Keratinocyte (primary cell): ENCODE measurements at regions not wholly inside any gene's neighbourhood (a gene's known extent, or its start where the extent isn't known, plus 50 kb on each side); places are given as distances from the start of the nearest gene placed in this dataset.
"Not testable (repeated sequence)": the region's sequence is repeated elsewhere in the genome, so short reads cannot be mapped to it uniquely, and the experiment has no call there.

Source experiments
- DNase-seq: peaks from one replicate; pipeline ENCODE4 v3.0.0-alpha.2; 2011; ENCODE audit warnings: low read depth, missing footprints, low spot score
- FAIRE-seq: peaks from 2 replicates; lab custom pipeline; 2011; peaks lifted over from hg19 to GRCh38; lab: Jason Lieb, UNC
- H2AFZ ChIP-seq: 2 replicates; pipeline ENCODE4 v1.6.0; 2012; ENCODE audit warnings: low read length, control low read depth, inconsistent platforms; ENCODE audit not compliant: control insufficient read depth
- H3K27ac ChIP-seq: 2 replicates; pipeline ENCODE4 v1.5.1; 2011; ENCODE audit warnings: low read length; ENCODE audit not compliant: control insufficient read depth, insufficient read depth
- H3K27me3 ChIP-seq: 3 replicates; pipeline ENCODE4 v1.6.0; 2011; ENCODE audit warnings: low read length; ENCODE audit not compliant: control insufficient read depth, insufficient read depth; ENCODE audit errors: extremely low read depth
- H3K36me3 ChIP-seq, 2 experiments: 2 replicates in 1 of 2; 3 replicates in 1 of 2; pipeline ENCODE4 v1.5.1; 2011; ENCODE audit warnings: low read length in 2 of 2, mild to moderate bottlenecking in 1 of 2; ENCODE audit not compliant: control insufficient read depth in 2 of 2, insufficient read depth in 2 of 2; ENCODE audit errors: extremely low read depth in 1 of 2
- H3K4me1 ChIP-seq: 3 replicates; pipeline ENCODE4 v1.5.1; 2011; ENCODE audit warnings: low read length; ENCODE audit not compliant: control insufficient read depth, insufficient read depth; ENCODE audit errors: extremely low read depth
- H3K4me2 ChIP-seq: 3 replicates; pipeline ENCODE4 v1.6.0; 2011; ENCODE audit warnings: low read depth, low read length; ENCODE audit not compliant: control insufficient read depth, insufficient read depth; ENCODE audit errors: extremely low read depth
- H3K4me3 ChIP-seq, 3 experiments: fragments of 200-600 bp in 1 of 3; sonication (generic) in 1 of 3; 2 replicates in 2 of 3; 3 replicates in 1 of 3; pipeline ENCODE4 v1.5.1; 2011 to 2016; ENCODE audit warnings: low read length in 3 of 3, mild to moderate bottlenecking in 3 of 3, control low read depth in 2 of 3, inconsistent platforms in 1 of 3, low read depth in 1 of 3, mixed read lengths in 1 of 3, mixed run types in 1 of 3, moderate library complexity in 1 of 3; ENCODE audit not compliant: control insufficient read depth in 2 of 3, insufficient read depth in 2 of 3; ENCODE audit errors: extremely low read depth in 1 of 3
- H3K79me2 ChIP-seq: 2 replicates; pipeline ENCODE4 v1.6.0; 2012; ENCODE audit warnings: low read length; ENCODE audit not compliant: control insufficient read depth, insufficient read depth
- H3K9ac ChIP-seq: 3 replicates; pipeline ENCODE4 v1.6.0; 2011; ENCODE audit warnings: low read length; ENCODE audit not compliant: control insufficient read depth, insufficient read depth; ENCODE audit errors: extremely low read depth
- H3K9me1 ChIP-seq: 3 replicates; pipeline ENCODE4 v1.6.0; 2011; ENCODE audit warnings: low read length; ENCODE audit not compliant: control insufficient read depth, insufficient read depth; ENCODE audit errors: extremely low read depth
- H3K9me3 ChIP-seq: 2 replicates; pipeline ENCODE4 v1.5.1; 2012; ENCODE audit warnings: low read depth, low read length; ENCODE audit not compliant: control insufficient read depth
- H4K20me1 ChIP-seq: 3 replicates; pipeline ENCODE4 v1.6.0; 2011; ENCODE audit warnings: low read length; ENCODE audit not compliant: control insufficient read depth, insufficient read depth; ENCODE audit errors: extremely low read depth
- CTCF ChIP-seq, 3 experiments: IDR thresholded peaks in 1 of 3; conservative IDR thresholded peaks in 1 of 3; optimal IDR thresholded peaks in 1 of 3; 2 replicates in 2 of 3; 3 replicates in 1 of 3; pipeline versions ENCODE3 to v1.5.1; 2011; ENCODE audit warnings: low read length in 3 of 3, mild to moderate bottlenecking in 3 of 3, moderate library complexity in 2 of 3, control low read depth in 1 of 3, inconsistent platforms in 1 of 3; ENCODE audit not compliant: insufficient read depth in 2 of 3; ENCODE audit errors: extremely low read depth in 1 of 3
- EZH2 ChIP-seq: IDR thresholded peaks from one replicate; pipeline ENCODE4 v1.6.1; 2012; ENCODE audit warnings: inconsistent platforms, mild to moderate bottlenecking, low read length, moderate library complexity
- dilution Hi-C: fragments of 300-500 bp; cut with MboI; formaldehyde crosslinking; loops from one replicate; pipeline ENCODE4 v1.7.0; 2020; ENCODE audit warnings: low sequenced_read_pairs; ENCODE audit not compliant: extremely low pct_ligation_motif_present

- Histone ChIP-seq H3K4me2 (no peak overlapping the region), H3K27ac (no peak overlapping the region), H3K9me3 (no peaks in the 10 kb centered on the region), H4K20me1 (no peaks in the 10 kb centered on the region), H3K79me2 (no peaks in the 10 kb centered on the region), H3K4me1 (no peaks in the 10 kb centered on the region), H3K9ac (no peak overlapping the region), H3K36me3 (no peaks in the 10 kb centered on the region), H2AFZ (no peak overlapping the region), H3K9me1 (no peaks in the 10 kb centered on the region), H3K4me3 (no peak overlapping the region), H3K27me3 (no peaks in the 10 kb centered on the region)
- TF ChIP-seq EZH2 (no peak), CTCF (optimal IDR thresholded peaks at IDR 0.05 in 1 of 3, IDR thresholded peaks at IDR 0.05 in 1 of 3, conservative IDR thresholded peaks at IDR 0.05 in 1 of 3; ENCODE audit: extremely low read depth in 1 of 3, insufficient read depth in 2 of 3, low read length in 3 of 3) (no peak)
- DNase-seq (no peak), FAIRE-seq (no peak)
- dilution Hi-C loops = no loop called here
Observed at GRCh38 chr3:8050283-8050682, 451.3 kb upstream of the LMCD1 start.

DNA sequence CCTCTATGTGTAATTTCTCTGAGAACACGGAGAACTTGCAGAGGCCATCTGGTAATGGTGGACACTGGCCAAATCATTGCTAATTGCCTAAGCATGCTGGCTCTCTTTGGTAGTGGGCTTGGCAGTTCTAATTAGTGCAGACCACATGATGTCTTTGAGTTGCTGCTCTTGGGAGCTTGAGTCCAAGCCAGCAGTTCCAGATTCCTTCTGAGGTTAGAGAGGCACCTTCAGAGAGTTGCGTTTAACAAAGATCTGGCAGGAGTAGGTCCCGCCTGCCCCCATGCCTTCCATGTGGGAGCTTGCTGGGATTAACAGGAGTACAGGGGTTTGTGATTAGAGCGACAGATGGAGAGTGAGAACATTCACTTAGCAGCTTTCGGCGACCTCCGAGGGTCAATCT, 449.0 kb upstream of the LMCD1 start:
- FAIRE-seq = no peak
- Histone ChIP-seq H2AFZ (no peak overlapping the region), H3K9me3 (no peaks in the 10 kb centered on the region), H3K36me3 (no peaks in the 10 kb centered on the region), H3K79me2 (no peaks in the 10 kb centered on the region), H3K4me2 (no peak overlapping the region), H3K9me1 (no peaks in the 10 kb centered on the region), H3K9ac (no peak overlapping the region), H3K27me3 (no peaks in the 10 kb centered on the region), H3K27ac (no peak overlapping the region), H3K4me1 (no peaks in the 10 kb centered on the region), H4K20me1 (no peaks in the 10 kb centered on the region), H3K4me3 (no peak overlapping the region)
- TF ChIP-seq EZH2 (no peak), CTCF (optimal IDR thresholded peaks at IDR 0.05 in 1 of 3, IDR thresholded peaks at IDR 0.05 in 1 of 3, conservative IDR thresholded peaks at IDR 0.05 in 1 of 3; ENCODE audit: extremely low read depth in 1 of 3, insufficient read depth in 2 of 3, low read length in 3 of 3) (no peak)
- dilution Hi-C loops = no loop called here
- no peak for DNase-seq

DNA sequence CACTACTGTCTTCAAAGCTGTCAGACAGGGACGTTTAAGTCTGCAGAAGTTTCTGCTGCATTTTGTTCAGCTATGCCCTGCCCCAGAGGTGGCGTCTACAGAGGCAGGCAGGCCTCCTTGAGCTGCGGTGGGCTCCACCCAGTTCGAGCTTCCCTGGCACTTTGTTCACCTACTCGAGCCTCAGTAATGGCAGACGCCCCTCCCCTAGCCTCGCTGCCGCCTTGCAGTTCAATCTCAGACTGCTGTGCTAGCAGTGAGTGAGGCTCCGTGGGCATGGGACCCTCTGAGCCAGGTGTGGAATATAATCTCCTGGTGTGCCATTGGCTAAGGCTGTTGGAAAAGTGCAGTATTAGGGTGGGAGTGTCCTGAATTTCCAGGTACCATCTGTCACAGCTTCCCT, 433.5 kb upstream of the LMCD1 start:
- DNase-seq, H3K4me2 ChIP-seq, FAIRE-seq, H3K4me3 ChIP-seq, H3K36me3 ChIP-seq, H3K9ac ChIP-seq, H3K27ac ChIP-seq, H3K4me1 ChIP-seq, H3K79me2 ChIP-seq, H3K9me1 ChIP-seq, H3K9me3 ChIP-seq, H4K20me1 ChIP-seq, H2AFZ ChIP-seq, H3K27me3 ChIP-seq, dilution Hi-C loops: not testable (repeated sequence)
